ENCODE measurements at regions not wholly inside any gene's neighbourhood (a gene's known extent, or its start where the extent isn't known, plus 50 kb on each side); places are given as distances from the start of the nearest gene placed in this dataset.

- H3K9me3 Mint-ChIP-seq, result peaks cover 2 to 23% (median 6%) of the 10 kb centered on the region in 5 donors
- H3K36me3 Mint-ChIP-seq, result no peaks in the 10 kb centered on the region
- H3K4me1 Mint-ChIP-seq, result no peaks in the 10 kb centered on the region
- Histone ChIP-seq H3K27ac (ENCODE audit: low read depth, low read length) (no peak overlapping the region), H3K36me3 (ENCODE audit: insufficient read depth, low read length) (no peaks in the 10 kb centered on the region), H3K9me3 (ENCODE audit: low read length) (no peaks in the 10 kb centered on the region), H3K27me3 (ENCODE audit: insufficient read depth, low read length, poor library complexity, severe bottlenecking) (no peaks in the 10 kb centered on the region), H3K4me1 (ENCODE audit: insufficient read depth, low read length) (no peaks in the 10 kb centered on the region), H3K4me3 (ENCODE audit: low read length) (no peak overlapping the region)
- ChIA-PET POLR2A (no interaction called here), CTCF (no interaction called here)
- H3K27me3 Mint-ChIP-seq, result no peaks in the 10 kb centered on the region
- DNase-seq, result no peak
- H3K4me3 Mint-ChIP-seq, result no peak overlapping the region
- no peak overlapping the region for H3K27ac Mint-ChIP-seq
These were observed 303.6 kb downstream of the HTR1B start for GRCh38 chr6:77159730-77160129.

DNA sequence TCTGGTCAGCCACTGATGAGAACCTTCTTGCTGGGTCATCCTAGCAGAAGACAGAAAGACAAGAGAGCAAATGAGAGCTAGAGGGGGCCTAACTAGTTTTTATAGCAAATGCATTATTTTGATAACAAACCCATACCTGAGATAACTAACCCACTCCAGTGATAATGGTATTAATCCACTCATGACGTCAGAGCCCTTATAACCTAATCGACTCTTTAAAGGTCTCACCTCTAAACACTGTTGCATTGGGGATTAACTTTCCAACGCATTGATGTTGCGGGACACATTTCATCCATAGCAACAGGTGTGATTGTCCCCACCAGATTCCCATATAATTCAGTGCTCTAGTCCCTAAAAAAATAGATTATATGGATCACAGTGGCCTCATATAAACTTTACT lies 312.1 kb downstream of the HTR1B start:
- Mint-ChIP-seq H3K4me1 (no peaks in the 10 kb centered on the region), H3K36me3 (no peaks in the 10 kb centered on the region), H3K27me3 (no peaks in the 10 kb centered on the region), H3K9me3 (peaks cover 2 to 16% (median 8%) of the 10 kb centered on the region in 5 donors), H3K4me3 (no peak overlapping the region), H3K27ac (no peak overlapping the region)
- H3K27ac ChIP-seq (ENCODE audit: low read depth, low read length), result no peak overlapping the region
- POLR2A ChIA-PET, result no interaction called here
- no peaks in the 10 kb centered on the region for H3K9me3 ChIP-seq (ENCODE audit: low read length)
- no peak overlapping the region for H3K4me3 ChIP-seq (ENCODE audit: low read length)
- CTCF ChIA-PET, result no interaction called here
- no peaks in the 10 kb centered on the region for H3K4me1 ChIP-seq (ENCODE audit: insufficient read depth, low read length)
- no peaks in the 10 kb centered on the region for H3K27me3 ChIP-seq (ENCODE audit: insufficient read depth, low read length, poor library complexity, severe bottlenecking)
- no peak for DNase-seq
- no peaks in the 10 kb centered on the region for H3K36me3 ChIP-seq (ENCODE audit: insufficient read depth, low read length)

GRCh38 chr6:77150736-77151135 lies 312.6 kb downstream of the HTR1B start:
- H3K27ac ChIP-seq (ENCODE audit: low read depth, low read length), result no peak overlapping the region
- Mint-ChIP-seq H3K4me1 (no peaks in the 10 kb centered on the region), H3K27ac (no peak overlapping the region), H3K27me3 (no peaks in the 10 kb centered on the region), H3K9me3 (peaks cover 2 to 11% (median 8%) of the 10 kb centered on the region in 5 donors), H3K36me3 (no peaks in the 10 kb centered on the region), H3K4me3 (no peak overlapping the region)
- ChIA-PET POLR2A (no interaction called here), CTCF (no interaction called here)
- no peaks in the 10 kb centered on the region for H3K9me3 ChIP-seq (ENCODE audit: low read length)
- no peaks in the 10 kb centered on the region for H3K4me1 ChIP-seq (ENCODE audit: insufficient read depth, low read length)
- no peaks in the 10 kb centered on the region for H3K27me3 ChIP-seq (ENCODE audit: insufficient read depth, low read length, poor library complexity, severe bottlenecking)
- DNase-seq, result no peak
- no peak overlapping the region for H3K4me3 ChIP-seq (ENCODE audit: low read length)
- no peaks in the 10 kb centered on the region for H3K36me3 ChIP-seq (ENCODE audit: insufficient read depth, low read length)

GRCh38 chr6:77145244-77145643 lies 318.0 kb downstream of the HTR1B start:
- H3K27ac ChIP-seq (ENCODE audit: low read depth, low read length), result no peak overlapping the region
- no peak overlapping the region for H3K4me3 ChIP-seq (ENCODE audit: low read length)
- no peaks in the 10 kb centered on the region for H3K36me3 ChIP-seq (ENCODE audit: insufficient read depth, low read length)
- no peaks in the 10 kb centered on the region for H3K36me3 Mint-ChIP-seq
- no peaks in the 10 kb centered on the region for H3K9me3 ChIP-seq (ENCODE audit: low read length)
- no peaks in the 10 kb centered on the region for H3K4me1 Mint-ChIP-seq
- ChIA-PET POLR2A (no interaction called here), CTCF (no interaction called here)
- H3K4me1 ChIP-seq (ENCODE audit: insufficient read depth, low read length), result no peaks in the 10 kb centered on the region
- H3K27me3 Mint-ChIP-seq, result no peaks in the 10 kb centered on the region
- no peak overlapping the region for H3K27ac Mint-ChIP-seq
- peaks cover 0 to 7% (median 1%) of the 10 kb centered on the region in 5 donors for H3K9me3 Mint-ChIP-seq
- DNase-seq, result no peak
- H3K27me3 ChIP-seq (ENCODE audit: insufficient read depth, low read length, poor library complexity, severe bottlenecking), result no peaks in the 10 kb centered on the region
- no peak overlapping the region for H3K4me3 Mint-ChIP-seq

DNA sequence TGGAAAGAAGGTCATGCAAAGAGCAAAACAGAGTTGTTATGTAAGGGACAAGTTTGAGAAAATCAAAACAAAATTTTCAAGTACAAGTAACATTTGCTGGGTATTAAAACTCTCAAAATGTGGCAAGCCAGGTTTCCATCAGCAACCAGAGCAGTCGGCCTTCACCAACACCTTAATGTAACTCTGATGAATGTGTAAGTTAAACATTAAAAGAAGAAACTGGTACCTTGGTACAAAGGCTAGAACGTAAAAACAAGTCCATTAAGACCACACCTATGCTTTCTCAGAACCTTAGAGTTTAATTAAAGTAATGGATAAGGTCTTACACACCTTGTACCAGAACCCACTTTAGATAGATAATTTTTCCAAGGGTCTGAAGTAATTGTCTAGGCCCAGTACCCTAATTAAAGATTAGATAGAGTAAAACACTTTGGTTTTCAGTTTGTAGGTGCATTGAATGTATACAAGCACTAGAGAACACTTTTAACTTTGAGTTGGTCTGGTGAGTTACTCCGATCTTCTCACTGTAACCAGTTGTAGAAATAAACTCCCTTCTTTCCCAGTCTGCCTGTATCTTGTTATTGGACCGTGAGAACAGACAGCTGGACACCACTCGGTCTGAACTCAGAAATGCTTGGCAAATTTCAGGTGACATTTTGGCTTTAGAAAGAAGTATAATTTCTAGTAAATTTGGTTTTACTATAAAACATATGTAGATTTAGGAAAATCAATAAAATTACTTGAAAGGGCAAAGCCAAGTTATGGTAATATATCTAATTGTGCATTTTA lies 319.4 kb downstream of the HTR1B start:
- no peaks in the 10 kb centered on the region for H3K27me3 Mint-ChIP-seq
- H3K4me1 Mint-ChIP-seq, result no peaks in the 10 kb centered on the region
- no peak overlapping the region for H3K27ac ChIP-seq (ENCODE audit: low read depth, low read length)
- ChIA-PET CTCF (no interaction called here), POLR2A (no interaction called here)
- H3K4me3 Mint-ChIP-seq, result no peak overlapping the region
- peaks cover 0 to 5% (median 1%) of the 10 kb centered on the region in 5 donors for H3K9me3 Mint-ChIP-seq
- no peak overlapping the region for H3K27ac Mint-ChIP-seq
- H3K4me1 ChIP-seq (ENCODE audit: insufficient read depth, low read length), result no peaks in the 10 kb centered on the region
- H3K36me3 Mint-ChIP-seq, result no peaks in the 10 kb centered on the region
- no peak for DNase-seq
- H3K9me3 ChIP-seq (ENCODE audit: low read length), result no peaks in the 10 kb centered on the region
- H3K4me3 ChIP-seq (ENCODE audit: low read length), result no peak overlapping the region
- no peaks in the 10 kb centered on the region for H3K36me3 ChIP-seq (ENCODE audit: insufficient read depth, low read length)
- H3K27me3 ChIP-seq (ENCODE audit: insufficient read depth, low read length, poor library complexity, severe bottlenecking), result no peaks in the 10 kb centered on the region

- H3K4me1 Mint-ChIP-seq, result no peaks in the 10 kb centered on the region
- no peaks in the 10 kb centered on the region for H3K27me3 Mint-ChIP-seq
- Histone ChIP-seq H3K4me1 (ENCODE audit: insufficient read depth, low read length) (no peaks in the 10 kb centered on the region), H3K36me3 (ENCODE audit: insufficient read depth, low read length) (no peaks in the 10 kb centered on the region), H3K9me3 (ENCODE audit: low read length) (no peaks in the 10 kb centered on the region), H3K27ac (ENCODE audit: low read depth, low read length) (no peak overlapping the region), H3K4me3 (ENCODE audit: low read length) (no peak overlapping the region), H3K27me3 (ENCODE audit: insufficient read depth, low read length, poor library complexity, severe bottlenecking) (no peaks in the 10 kb centered on the region)
- ChIA-PET POLR2A (no interaction called here), CTCF (no interaction called here)
- no peak overlapping the region for H3K27ac Mint-ChIP-seq
- no peak overlapping the region for H3K4me3 Mint-ChIP-seq
- H3K9me3 Mint-ChIP-seq, result peaks cover 0 to 17% (median 1%) of the 10 kb centered on the region in 5 donors
- no peak for DNase-seq
- H3K36me3 Mint-ChIP-seq, result no peaks in the 10 kb centered on the region
These were observed 327.2 kb downstream of the HTR1B start for GRCh38 chr6:77136086-77136485.

- H3K4me3 Mint-ChIP-seq, result no peak overlapping the region
These were observed 330.3 kb downstream of the HTR1B start for GRCh38 chr6:77133031-77133430.

GRCh38 chr6:77131426-77131825 lies 331.9 kb downstream of the HTR1B start:
- no peaks in the 10 kb centered on the region for H3K4me1 Mint-ChIP-seq
- H3K4me3 Mint-ChIP-seq, result no peak overlapping the region
- no peak overlapping the region for H3K4me3 ChIP-seq (ENCODE audit: low read length)
- no peaks in the 10 kb centered on the region for H3K36me3 ChIP-seq (ENCODE audit: insufficient read depth, low read length)
- no peaks in the 10 kb centered on the region for H3K36me3 Mint-ChIP-seq
- no peaks in the 10 kb centered on the region for H3K27me3 Mint-ChIP-seq
- no peaks in the 10 kb centered on the region for H3K27me3 ChIP-seq (ENCODE audit: insufficient read depth, low read length, poor library complexity, severe bottlenecking)
- no peak overlapping the region for H3K27ac Mint-ChIP-seq
- peaks cover 7 to 28% (median 13%) of the 10 kb centered on the region in 5 donors for H3K9me3 Mint-ChIP-seq
- H3K27ac ChIP-seq (ENCODE audit: low read depth, low read length), result no peak overlapping the region
- H3K9me3 ChIP-seq (ENCODE audit: low read length), result no peaks in the 10 kb centered on the region
- no peak for DNase-seq
- no peaks in the 10 kb centered on the region for H3K4me1 ChIP-seq (ENCODE audit: insufficient read depth, low read length)
- POLR2A ChIA-PET, result no interaction called here
- CTCF ChIA-PET, result no interaction called here

More at GRCh38 chr6:77133031-77133430, 330.3 kb downstream of the HTR1B start:
- Histone ChIP-seq H3K36me3 (ENCODE audit: insufficient read depth, low read length) (no peaks in the 10 kb centered on the region), H3K27me3 (ENCODE audit: insufficient read depth, low read length, poor library complexity, severe bottlenecking) (no peaks in the 10 kb centered on the region), H3K9me3 (ENCODE audit: low read length) (no peaks in the 10 kb centered on the region), H3K4me3 (ENCODE audit: low read length) (no peak overlapping the region), H3K27ac (ENCODE audit: low read depth, low read length) (no peak overlapping the region), H3K4me1 (ENCODE audit: insufficient read depth, low read length) (no peaks in the 10 kb centered on the region)
- no peak for DNase-seq
- H3K27ac Mint-ChIP-seq, result no peak overlapping the region
- ChIA-PET POLR2A (no interaction called here), CTCF (no interaction called here)
- H3K9me3 Mint-ChIP-seq, result peaks cover under 1 to 22% (median 7%) of the 10 kb centered on the region in 5 donors
- no peaks in the 10 kb centered on the region for H3K4me1 Mint-ChIP-seq
- no peaks in the 10 kb centered on the region for H3K36me3 Mint-ChIP-seq
- H3K27me3 Mint-ChIP-seq, result no peaks in the 10 kb centered on the region

Data from CD8-positive, alpha-beta memory T cell (primary cell).